NT2/D1 (cell line): ENCODE measurements at regions not wholly inside any gene's neighbourhood (a gene's known extent, or its start where the extent isn't known, plus 50 kb on each side); places are given as distances from the start of the nearest gene placed in this dataset.

Experiments used
- SUZ12 ChIP-seq: IDR thresholded peaks from 2 replicates; pipeline ENCODE4 v1.6.1; 2011; ENCODE audit not compliant: insufficient read length, insufficient read depth; ENCODE audit errors: extremely low read depth
- ZNF274 ChIP-seq: IDR thresholded peaks from 2 replicates; pipeline ENCODE4 v1.6.1; 2011; ENCODE audit warnings: mild to moderate bottlenecking, low read depth, low read length

DNA sequence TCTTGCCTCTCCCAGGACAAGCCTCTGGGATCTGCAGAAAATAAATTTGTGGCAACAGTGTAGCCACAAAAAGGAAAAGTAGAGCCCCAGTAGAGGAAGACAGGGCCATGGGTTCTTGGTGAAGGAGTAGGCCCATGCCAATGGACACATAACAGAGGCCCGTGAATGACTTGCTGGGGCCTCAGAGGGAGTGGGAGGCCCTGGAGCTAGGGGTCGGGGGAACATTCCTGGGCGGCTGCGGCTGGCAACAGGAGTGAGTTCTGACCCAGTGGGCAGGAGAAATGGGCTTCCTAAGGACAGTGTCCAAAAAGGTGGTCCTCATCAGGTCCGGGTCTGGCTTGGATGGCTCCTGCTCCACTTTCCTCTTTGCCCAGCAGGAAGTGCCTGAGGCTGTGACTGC, 260.0 kb downstream of the CCSER2 start:
- TF ChIP-seq SUZ12 (no peak), ZNF274 (no peak)
